Hypothalamus (tissue), 51 donors: ENCODE measurements at regions not wholly inside any gene's neighbourhood (a gene's known extent, or its start where the extent isn't known, plus 50 kb on each side); places are given as distances from the start of the nearest gene placed in this dataset.
"Not testable (repeated sequence)": the region's sequence is repeated elsewhere in the genome, so short reads cannot be mapped to it uniquely, and the experiment has no call there.

ENCODE experiments used
- DNase-seq, 51 donors: peaks; one replicate each; lab custom pipeline; 2025; lab: John Stamatoyannopoulos, UW

DNA sequence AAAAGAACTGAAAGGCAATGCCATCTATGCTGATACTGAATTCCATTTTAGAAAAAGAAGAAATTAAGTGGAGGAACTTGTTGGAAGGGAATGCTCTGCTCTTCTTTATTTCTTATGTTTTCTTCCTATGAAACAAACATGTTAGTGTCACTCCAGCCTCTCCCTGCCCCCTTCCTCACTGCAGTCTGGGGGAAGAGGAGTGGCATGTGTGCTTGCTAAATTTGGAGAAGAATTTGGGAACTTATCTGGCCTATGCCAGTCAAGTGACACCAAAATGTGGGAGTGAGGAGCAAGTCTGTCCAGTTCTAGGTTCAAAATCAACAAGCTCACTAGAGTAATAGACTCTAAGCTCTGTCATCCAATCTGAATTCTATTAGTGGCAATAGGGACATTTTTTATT lies 214.6 kb downstream of the RBM26 start:
- DNase-seq, result no peak

DNA sequence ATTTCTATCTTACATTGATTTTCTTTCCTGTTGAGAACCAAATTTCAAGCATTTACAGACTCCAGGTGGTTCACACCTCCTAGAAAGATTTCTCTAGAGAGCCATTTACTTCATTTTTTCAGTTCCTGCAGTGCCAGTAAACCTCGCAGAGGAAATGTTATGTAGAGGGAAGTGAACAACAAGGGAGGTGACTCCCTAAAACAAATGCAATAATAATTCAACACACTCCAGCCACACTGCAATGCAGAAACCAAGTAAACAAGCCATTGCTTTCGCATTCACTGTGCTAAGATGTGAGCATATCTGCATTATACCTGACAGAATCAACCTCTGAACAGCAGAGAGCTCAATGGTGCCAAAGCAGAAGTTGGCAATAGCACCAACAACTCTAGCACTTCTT lies 215.1 kb downstream of the RBM26 start:
- no peak for DNase-seq

DNA sequence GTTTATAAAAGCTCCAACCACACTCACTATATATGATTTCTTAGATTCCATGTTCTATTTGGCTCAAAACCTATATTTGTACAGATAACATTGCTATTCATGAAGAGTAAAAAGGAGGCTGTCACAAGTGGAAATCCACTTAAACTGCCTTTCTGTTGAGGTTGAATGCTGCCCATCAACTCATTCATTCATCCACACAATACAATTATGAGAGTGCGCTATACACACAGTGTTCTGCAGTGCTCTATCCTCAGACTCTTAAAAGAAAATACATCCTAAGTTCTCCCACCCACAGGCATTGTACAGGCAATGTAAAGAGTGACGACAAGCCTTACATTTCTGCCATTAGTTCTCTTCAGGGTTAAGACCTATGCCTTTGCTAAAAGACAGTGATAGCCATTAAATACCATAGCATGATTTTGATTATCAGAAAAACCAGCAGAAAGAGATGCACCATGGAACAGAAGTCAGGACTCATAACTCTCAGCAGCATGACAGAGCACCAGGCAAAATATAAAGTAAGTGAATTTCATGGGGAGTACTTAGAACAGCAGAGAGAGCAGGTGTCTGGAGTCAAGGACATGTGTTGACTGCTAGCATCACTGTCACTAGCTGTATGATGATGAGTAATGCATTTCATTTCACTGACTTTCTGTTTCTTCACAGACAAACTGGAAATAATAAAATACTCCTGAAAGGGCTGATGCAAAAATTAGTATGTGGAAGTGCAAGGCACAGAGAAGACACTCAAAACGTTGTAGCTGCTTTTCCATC lies 218.0 kb downstream of the RBM26 start:
- no peak for DNase-seq

DNA sequence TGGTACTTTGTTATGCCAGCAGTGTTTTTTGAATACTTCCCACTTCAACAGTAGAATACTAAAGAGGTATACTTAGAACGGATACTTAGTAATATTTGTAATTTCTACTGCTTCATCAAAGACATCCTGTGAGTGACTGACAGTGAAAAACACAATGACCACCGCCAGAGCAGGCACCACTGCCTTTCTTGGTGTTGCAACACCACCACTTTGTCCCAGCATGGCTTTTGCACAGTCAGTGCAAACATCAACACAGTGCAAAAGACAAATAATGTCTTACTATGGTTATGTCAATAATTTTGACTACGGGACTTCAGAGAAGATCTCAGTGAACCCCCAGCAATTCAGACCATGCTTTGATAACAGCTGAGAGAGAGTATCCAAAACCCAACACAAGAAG lies 220.5 kb downstream of the RBM26 start:
- no peak for DNase-seq

DNA sequence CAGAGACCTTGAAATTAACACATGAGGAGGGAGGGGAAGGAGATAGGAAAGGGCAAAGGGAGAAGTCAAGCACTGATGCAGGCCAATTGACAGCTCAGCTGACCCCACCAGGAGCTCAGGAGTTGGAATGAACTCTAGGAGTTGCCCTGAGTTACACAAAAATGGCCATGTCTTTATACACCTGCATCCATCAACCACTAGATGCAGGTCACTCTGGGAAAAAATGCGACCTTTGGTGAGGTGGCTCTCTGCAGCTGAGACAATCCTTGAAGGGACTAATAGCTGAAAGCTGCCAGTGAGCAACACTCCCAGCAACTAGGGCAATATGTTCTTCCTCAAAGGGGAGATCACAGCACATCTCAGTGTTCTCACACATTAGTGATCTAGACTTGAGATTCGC lies 222.8 kb downstream of the RBM26 start:
- no peak for DNase-seq

DNA sequence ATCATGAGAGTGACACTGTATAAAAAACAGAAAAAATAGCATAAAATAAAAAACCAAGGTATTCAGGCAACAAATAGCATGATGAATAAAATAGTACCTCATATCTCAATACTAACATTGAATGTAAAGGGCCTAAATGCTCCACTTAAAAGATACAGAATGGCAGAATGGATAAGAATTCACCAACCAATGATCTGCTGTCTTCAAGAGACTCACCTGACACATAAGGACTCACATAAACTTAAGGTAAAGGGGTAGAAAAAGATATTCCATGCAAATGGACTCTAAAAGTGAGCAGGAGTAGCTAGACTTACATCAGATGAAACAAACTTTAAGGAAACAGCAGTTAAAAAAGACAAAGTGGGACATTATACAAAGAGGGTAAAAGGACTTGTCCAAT lies 232.4 kb downstream of the RBM26 start:
- DNase-seq, result not testable (repeated sequence)

DNA sequence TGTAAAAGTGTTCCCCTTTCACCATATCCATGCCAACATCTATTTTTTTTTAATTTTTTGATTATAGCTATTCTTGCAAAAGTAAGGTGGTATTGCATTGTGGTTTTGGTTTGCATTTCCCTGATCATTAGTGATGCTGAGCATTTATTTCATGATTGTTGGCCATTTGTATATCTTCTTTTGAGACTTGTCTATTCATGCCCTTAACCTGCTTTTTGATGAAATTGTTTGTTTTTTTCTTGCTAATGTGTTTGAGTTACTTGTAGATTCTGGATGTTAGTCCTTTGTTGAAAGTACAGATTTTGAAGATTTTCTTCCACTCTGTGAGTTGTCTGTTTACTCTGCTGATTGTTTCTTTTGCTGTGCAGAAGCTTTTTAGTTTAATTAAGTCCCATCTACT lies 233.1 kb downstream of the RBM26 start:
- not testable (repeated sequence) for DNase-seq

DNA sequence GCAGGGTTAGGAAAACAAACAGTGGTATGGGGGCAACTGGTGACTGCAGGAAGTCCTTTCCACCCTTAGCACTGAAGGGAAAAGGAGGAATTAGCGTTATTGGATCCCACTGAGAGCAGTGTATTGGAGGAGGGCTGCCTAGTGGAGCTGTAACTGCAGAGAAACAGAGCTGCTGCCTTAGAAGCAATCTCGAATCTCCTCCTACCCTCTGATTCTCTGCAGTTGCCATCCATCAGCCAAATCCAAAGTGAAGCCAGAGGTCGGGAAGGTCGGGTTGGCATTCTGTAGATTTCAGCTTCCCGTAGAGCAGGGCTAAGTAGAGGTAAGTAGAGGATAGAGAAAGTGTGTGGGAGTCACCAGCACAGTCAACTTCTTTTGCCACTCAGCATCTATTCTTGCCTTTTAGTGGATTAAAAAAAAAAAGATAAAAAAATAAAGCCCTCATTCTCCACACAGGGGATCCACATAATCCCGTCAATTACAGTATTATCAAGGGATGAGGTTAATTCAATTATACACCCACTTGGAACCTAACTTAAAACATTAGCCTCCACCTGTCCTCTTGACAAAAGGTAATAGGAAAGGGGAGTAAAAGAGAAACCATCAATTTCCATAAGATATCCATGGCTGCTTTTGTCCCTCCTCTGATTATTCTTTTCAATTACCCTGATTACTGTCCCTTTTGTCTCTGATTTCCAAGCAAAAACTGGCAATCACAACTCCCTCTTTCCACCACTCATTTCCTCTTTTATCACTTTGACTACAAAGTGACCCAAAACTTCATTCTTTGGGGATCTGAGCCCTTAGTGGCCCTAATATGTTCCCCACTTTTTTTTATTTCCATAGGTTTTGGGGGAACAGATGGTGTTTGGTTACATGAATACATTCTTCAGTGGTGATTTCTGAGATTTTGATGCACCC lies 234.7 kb downstream of the RBM26 start:
- DNase-seq, result no peak

DNA sequence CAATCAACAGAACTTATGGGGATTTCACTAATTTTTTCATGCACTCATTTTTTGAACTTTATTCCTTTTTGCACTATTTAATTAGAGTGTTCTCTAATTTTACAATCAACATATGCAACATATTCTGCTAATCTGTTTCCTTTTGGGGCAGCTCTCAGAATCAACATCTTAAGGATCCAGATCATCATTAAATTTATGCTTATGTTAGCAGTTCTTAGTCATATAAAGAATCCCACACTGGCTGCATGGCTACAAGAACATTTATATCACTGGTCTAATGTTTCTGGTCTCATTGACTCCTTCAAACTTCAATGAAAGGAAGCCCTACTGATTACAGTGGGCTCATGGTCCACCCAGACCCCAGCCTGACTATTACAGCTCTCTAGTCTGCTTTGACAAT lies 245.2 kb downstream of the RBM26 start:
- DNase-seq, result no peak

DNA sequence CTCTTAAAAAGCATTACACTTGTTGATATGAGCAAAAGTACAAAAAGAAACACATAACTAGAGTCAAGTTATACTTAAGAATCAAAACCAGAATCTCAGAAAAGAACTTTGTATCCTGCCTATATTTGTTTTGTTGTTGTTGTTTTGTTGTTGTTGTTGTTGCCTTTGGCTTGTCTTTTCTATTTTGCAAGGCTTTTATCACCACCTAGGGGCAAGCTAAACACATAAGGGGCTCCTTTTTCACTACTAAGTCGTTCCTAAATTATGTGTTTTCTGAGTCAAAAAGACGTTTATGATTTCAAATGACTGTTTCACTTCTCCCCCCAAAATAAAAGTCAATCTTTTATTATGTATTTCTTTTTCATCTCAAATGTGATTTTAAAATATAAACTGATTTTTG lies 250.2 kb downstream of the RBM26 start:
- no peak for DNase-seq

DNA sequence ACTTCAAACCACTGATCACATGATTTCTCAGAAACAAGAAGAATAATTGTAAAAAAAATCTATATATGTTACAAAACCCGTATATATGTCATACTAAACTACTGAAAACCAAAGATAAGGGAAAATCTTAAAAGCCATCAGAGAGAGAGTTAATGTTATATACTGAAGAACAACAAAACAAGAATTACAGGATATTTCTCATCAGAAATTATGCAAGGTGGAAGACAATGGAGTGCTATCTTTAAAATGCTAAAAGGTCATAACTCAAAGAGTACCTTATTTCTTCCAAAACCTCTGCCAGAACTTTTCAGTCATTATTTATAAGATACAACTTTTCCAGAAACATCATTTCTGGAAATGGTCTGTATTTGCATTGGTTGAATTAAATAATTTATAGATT lies 256.8 kb downstream of the RBM26 start:
- no peak for DNase-seq

DNA sequence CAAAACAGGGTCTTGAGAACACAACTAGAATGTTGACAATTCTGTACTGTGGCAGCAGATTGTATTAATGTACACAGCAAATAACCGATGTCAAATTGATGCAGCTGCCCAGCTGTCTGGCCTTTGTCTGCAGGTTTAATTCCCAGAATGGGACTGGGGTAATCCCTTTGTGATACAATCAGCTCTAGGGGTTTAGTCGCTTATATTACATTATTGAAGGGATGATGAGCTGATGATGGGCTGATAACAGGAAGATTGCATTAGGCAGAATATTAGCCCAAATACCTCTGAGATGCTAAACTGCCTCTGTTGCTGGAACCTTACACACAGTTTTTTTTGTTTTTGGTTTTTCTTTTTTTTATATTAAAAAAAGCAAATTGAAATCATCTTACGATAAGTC lies 265.0 kb downstream of the RBM26 start:
- no peak for DNase-seq

DNA sequence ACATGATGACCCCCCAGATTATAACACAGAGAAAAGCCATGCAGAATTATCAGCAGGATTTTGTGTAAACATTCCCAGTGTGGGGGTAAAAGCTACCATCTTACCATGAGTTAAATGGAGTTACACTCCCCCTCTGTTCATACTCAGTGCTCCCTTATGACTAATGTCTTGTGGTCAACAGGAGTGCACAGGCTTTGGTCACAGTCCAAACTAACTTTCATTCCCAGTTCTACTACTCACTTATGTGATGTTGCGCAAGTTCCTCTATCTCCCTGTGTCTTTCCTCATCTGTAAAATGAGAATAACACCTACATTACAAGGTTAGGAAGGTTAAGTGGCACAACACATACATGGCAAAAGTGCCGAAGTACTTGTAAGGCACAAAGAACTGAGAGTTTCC lies 277.9 kb downstream of the RBM26 start:
- no peak for DNase-seq

DNA sequence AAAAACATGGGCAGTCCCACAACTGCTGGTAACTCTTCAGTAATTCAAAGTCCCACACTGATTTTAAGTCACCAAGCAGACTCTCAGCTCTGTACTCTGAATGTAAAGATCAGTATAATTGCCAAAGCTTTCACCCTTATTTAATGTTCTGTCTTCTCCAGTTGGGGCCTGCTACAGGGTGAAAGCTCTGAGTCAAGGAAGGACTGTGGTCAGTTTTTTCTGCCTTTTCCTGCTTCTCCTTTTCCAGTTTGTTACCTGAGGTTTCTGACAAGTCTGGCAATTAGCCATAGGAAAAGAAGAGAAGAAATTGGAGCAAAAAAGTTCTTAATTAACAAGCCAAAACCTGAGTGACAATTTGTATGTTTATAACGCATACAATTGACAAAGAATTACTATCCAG lies 279.3 kb downstream of the RBM26 start:
- DNase-seq, result no peak

DNA sequence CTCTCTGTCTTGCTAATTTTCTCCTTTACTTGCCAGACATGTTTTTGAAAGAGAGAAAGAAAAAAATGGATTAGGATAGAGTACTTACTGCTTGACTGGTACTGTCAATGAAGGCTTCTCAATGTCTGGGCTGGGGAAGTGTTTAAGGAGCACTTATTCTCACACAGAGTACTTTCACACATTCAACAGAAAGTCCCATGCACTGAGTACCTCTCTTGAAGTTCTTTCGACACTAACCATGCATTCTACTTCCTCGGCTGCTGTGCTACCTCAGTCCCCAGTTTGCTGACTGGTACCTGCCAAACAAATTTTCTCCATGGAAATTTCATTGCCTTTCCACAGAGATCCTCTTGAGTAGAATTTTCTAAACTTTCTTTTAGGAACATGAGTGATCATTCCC lies 281.9 kb downstream of the RBM26 start:
- no peak for DNase-seq

DNA sequence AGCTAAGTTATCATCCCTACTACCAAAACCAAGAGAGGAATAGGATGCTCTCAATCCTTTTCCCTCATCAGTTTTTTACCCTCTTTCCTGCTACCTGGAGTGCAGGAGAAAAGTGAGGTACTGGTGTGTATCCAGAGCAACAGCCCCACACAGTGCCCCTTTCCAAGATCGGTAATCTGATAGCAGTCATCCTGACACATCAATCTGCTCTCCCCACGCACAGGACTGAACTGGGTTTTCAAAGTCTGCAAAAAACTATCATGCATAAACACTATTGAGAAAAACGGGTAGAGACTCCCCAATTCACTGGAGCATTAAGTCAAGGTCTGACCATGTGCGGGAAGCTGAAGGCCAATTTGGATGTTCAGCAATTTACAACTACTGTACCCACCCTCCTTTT lies 284.8 kb downstream of the RBM26 start:
- no peak for DNase-seq

DNA sequence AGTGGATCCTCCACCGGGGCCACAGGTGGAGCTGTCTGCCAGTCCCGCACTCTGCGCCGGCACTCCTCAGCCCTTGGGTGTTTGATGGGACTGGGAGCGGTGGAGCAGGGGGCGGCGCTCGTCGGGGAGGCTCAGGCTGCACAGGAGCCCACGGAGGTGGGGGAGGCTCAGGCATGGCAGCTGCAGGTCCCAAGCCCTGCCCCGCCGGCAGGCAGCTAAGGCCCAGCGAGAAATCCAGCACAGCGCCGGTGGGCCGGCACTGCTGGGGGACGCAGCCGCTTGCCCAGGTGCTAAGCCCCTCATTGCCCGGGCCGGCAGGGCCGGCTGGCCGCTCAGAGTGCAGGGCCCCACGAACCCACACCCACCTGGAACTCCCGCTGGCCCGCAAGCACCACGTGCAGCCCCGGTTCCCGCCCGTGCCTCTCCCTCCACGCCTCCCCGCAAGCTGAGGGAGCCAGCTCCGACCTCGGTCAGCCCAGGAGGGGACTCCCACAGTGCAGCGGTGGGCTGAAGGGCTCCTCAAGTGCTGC lies 286.4 kb downstream of the RBM26 start:
- DNase-seq, result peak in 1 of 51 donors; percentile 1

DNA sequence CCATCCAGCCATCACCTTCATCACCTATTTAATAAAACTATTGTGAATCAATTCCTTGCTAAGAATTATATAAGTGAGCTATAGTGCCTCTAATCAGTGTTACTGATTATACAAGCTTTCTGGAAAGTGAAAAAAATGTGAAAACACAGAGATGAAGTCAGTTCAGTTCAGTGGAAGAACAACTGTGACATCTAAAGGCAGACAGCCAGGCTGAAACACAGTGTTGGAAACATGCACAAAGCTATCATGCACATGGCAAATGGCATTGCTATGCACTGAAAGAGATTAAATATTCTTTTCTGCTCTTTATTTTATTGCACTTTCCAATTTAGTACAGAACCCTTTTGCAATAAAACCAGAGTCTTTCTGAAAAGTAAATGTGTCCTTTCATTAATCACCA lies 294.0 kb downstream of the RBM26 start:
- no peak for DNase-seq

DNA sequence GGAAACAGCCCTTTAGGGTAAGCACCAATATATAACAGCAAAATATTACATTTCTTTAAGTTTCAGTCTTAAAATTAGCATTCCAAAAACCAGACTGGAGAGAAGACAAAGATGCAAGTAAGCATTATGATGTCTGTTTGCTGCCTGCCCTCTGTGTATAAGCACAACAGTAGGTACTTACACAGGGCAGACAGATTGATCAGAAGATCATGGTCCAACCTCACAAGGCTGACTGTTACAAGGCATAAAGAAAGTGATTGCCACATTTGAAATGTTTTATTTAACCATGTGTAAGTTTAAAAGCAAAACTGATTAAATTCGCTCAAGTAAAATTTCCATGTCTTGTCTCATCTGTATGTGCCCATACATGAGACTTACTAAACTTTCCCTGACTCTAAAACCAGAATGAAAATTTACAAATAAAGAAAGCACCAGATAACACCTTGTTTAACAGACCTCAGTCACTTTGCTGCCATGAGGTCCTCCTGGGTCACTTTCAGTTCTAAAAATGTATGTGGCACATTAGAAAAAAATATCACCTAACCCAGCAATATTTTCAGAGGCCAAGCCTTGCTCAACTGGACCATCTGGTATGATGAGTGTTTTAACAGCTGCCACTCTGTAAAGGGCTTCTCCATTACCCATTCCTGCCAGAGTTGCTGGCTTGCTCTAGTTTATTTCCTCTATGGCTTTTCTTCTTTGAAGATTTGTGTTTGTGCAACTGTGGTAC lies 297.0 kb downstream of the RBM26 start:
- no peak for DNase-seq

DNA sequence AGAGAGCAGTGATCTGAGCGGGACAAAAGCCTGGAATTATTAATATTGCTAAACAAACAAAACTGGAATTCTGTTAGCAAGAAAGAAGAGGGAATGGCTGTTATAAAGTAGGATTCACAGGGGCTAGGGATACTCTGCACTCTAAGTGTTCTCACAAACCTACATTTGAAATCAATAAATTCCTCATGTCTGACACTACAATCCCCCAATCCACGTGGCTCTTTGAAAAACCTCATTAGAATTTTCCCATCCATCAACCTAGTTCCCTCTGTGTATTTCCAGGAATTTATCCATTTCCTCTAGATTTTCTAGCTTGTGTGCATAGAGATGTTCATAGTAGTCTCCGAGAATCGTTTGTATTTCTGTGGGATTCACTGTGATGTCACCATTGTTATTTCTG lies 307.5 kb downstream of the RBM26 start:
- DNase-seq, result no peak

DNA sequence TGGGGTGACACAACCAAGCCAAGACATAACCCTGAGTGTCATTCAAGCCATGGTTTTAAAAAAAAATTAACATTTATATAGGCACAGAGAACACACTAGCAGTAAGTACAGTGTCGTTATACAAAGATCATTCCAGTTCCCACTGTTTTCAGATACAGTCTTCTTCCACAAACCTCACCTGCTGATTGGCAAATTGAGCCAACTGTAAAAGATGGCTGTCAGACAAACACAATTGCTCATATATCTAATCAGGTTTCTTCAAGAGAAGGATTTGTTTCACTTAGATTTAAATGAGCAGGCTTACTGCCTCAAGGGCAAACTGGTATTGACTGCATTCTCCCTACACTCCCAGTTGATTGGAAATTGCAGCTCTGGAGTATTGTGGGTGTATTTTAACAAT lies 308.9 kb downstream of the RBM26 start:
- no peak for DNase-seq
